Activated B cell treated with CpG ODN at 0.5 μM for 24 hours (primary cell): ENCODE measurements at regions not wholly inside any gene's neighbourhood (a gene's known extent, or its start where the extent isn't known, plus 50 kb on each side); places are given as distances from the start of the nearest gene placed in this dataset.

ENCODE experiments used
- ATAC-seq: fragments of 200-7000 bp; cut with Tn5 transposase; one replicate; pipeline ENCODE4 v1.10.0; 2021; ENCODE audit warnings: low read depth, mild to moderate bottlenecking, moderate library complexity
- CTCF ChIA-PET: fragments of 350-600 bp; sonication (Branson Sonifier 250); formaldehyde crosslinking; loops from one replicate; lab custom pipeline; 2021; ENCODE audit warnings: antibody characterized with exemption; lab: Charles Lee
- POLR2A ChIA-PET: fragments of 350-600 bp; sonication (Branson Sonifier 250); formaldehyde crosslinking; loops from one replicate; lab custom pipeline; 2021; ENCODE audit warnings: antibody characterized with exemption; lab: Charles Lee
- DNase-seq: peaks from one replicate; pipeline ENCODE4 v3.0.0; 2022
- H3K27ac Mint-ChIP-seq: one replicate; pipeline ENCODE4 v1.8.0; 2020; ENCODE audit warnings: mixed read lengths
- H3K27me3 Mint-ChIP-seq: one replicate; pipeline ENCODE4 v1.8.0; 2021; ENCODE audit warnings: mixed read lengths
- H3K36me3 Mint-ChIP-seq: one replicate; pipeline ENCODE4 v1.8.0; 2021; ENCODE audit warnings: low read depth, mixed read lengths
- H3K4me1 Mint-ChIP-seq: one replicate; pipeline ENCODE4 v1.8.0; 2021; ENCODE audit warnings: mixed read lengths
- H3K4me3 Mint-ChIP-seq: one replicate; pipeline ENCODE4 v1.8.0; 2020; ENCODE audit warnings: mild to moderate bottlenecking, mixed read lengths
- H3K9me3 Mint-ChIP-seq: one replicate; pipeline ENCODE4 v1.8.0; 2020; ENCODE audit warnings: mixed read lengths
- CTCF ChIP-seq: fragments of 200-600 bp; IDR thresholded peaks from one replicate; pipeline ENCODE4 v1.8.0; 2022; ENCODE audit warnings: antibody characterized with exemption, mild to moderate bottlenecking
- intact Hi-C: fragments of 100-400 bp; cut with micrococcal nuclease; formaldehyde crosslinking; loops from one replicate; pipeline ENCODE4 v1.15.1; 2024

DNA sequence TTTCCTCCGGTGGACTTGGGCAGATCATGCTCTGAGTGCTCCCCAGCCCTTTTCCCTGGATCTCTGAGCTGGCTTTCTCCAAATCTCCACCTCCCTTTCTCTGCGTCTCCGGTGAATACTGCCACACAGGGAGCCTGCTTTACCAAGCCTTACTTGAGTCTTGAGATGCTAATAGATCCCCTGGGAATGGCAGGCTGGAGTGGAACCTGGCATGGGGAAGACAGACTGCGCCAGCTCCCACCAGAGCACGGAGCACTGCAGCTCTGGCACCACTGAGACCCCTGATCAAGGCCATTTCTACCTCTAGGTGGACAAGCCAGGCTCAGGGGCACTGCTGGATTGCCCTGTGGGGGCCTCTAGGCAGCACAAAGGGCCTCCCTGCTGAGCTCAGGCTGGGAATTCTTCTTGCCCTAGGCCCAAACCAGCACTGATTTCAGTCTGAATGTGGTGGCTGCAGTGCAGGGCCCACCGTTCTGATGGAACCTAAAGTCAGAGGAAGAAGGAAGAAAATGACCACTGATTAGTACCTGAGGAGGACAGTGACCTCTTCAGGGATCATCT is 74.3 kb upstream of the CRHR1 start:
- TF ChIP-seq CTCF = no peak
- ChIA-PET CTCF (no interaction called here), POLR2A (no interaction called here)
- Mint-ChIP-seq H3K27me3 (peaks cover 47% of the 10 kb centered on the region), H3K9me3 (no peaks in the 10 kb centered on the region), H3K27ac (no peak overlapping the region), H3K4me3 (no peak overlapping the region), H3K4me1 (no peaks in the 10 kb centered on the region), H3K36me3 (no peaks in the 10 kb centered on the region)
- intact Hi-C loops = no loop called here
- DNase-seq = no peak
- no peak for ATAC-seq

DNA sequence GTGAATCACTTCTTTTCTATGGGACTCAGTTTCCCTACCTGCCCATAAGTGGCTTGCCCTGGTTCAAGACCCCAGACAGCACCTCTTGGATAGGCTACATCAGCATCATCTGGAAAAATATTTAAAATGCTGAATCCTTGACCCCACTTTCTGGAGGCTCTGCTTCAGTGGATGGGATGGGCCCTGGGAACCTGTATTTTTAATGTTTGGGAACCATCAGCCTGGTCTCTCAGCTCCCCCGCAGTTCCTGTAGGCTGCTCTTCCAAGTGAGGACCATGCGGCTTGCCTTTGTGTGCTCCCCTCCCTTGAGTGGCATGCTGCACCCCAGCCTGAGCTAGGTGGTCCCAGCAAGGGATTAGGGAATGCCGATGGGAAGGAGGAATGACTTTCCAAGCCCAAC is 68.3 kb upstream of the CRHR1 start:
- POLR2A ChIA-PET = no interaction called here
- CTCF ChIA-PET = no interaction called here

DNA sequence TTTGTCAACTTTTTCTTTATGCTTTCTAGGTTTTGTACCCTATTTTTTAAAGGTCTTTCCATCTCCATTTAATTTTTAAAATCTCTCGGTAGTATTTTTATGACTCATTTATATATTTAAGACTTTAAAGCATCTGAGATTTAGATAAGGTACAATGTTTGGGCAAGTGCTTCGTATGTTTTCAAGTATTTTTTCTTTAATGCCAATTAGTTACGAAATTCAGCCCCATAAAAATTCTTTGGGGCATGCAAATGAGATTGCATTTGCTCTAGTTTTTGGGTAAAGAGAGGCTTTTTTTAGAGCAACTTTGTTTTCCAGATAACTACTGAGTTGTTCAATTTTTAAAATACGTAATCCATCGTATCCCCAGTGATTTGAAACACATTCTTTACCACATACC is 65.3 kb upstream of the CRHR1 start:
- intact Hi-C loops = no loop called here
- Mint-ChIP-seq H3K27ac (no peak overlapping the region), H3K4me1 (no peaks in the 10 kb centered on the region), H3K36me3 (no peaks in the 10 kb centered on the region), H3K9me3 (peaks cover under 1% of the 10 kb centered on the region), H3K4me3 (no peak overlapping the region), H3K27me3 (peaks cover 28% of the 10 kb centered on the region)
- no peak for TF ChIP-seq CTCF
- ChIA-PET CTCF (no interaction called here), POLR2A (no interaction called here)
- ATAC-seq (no peak), DNase-seq (no peak)

More for the DNA sequence above, 68.3 kb upstream of the CRHR1 start:
- peaks cover 34% of the 10 kb centered on the region for H3K27me3 Mint-ChIP-seq
- H3K9me3 Mint-ChIP-seq = no peaks in the 10 kb centered on the region
- no peak for TF ChIP-seq CTCF
- H3K4me3 Mint-ChIP-seq = no peak overlapping the region
- DNase-seq (no peak), ATAC-seq (no peak)
- H3K27ac Mint-ChIP-seq = no peak overlapping the region
- intact Hi-C loops = no loop called here
- no peaks in the 10 kb centered on the region for H3K4me1 Mint-ChIP-seq
- H3K36me3 Mint-ChIP-seq = no peaks in the 10 kb centered on the region

DNA sequence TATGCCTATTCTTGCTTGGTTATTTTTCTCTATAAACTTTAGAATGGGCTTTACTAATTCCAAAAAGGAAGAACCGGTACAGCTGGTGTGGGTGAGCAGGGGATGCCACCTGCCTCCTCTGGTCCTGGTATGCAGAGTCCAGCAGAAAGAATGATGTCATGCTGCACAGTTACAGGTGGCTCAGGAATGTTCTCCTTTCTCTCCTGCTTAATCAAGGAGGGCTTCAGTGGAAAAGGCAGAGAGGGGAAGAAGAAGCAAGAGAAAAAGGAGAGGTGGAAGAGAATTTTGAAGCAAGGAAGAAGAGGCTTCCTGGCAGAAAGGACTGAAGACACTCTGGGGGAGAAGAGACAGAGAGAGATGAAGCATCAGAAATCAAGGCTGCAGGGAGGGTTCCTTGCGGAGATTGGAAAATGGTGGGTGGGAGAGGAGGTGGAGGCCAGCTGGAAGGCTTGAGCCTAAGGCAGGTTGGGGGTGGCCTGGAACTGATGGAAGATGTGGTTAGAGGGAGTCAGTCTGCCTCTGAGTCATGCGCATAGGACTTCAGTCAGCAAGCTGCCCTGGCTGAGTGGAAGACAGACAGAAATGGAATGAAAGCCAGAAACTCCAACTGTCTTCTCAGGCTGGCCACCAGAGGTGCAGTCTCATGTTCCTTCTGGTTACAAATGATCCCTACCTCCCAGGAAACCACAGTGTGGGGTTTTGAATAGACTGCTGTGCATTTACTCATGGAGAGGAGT is 64.6 kb upstream of the CRHR1 start:
- no peak for DNase-seq

More for the DNA sequence above, 64.6 kb upstream of the CRHR1 start:
- Mint-ChIP-seq H3K36me3 (no peaks in the 10 kb centered on the region), H3K9me3 (peaks cover 3% of the 10 kb centered on the region), H3K4me3 (no peak overlapping the region), H3K4me1 (no peaks in the 10 kb centered on the region), H3K27me3 (peaks cover 28% of the 10 kb centered on the region), H3K27ac (no peak overlapping the region)
- CTCF ChIA-PET = no interaction called here
- intact Hi-C loops = no loop called here
- ATAC-seq = no peak
- POLR2A ChIA-PET = no interaction called here
- TF ChIP-seq CTCF = no peak
